Sigmoid colon (tissue), 6 donors: ENCODE measurements at regions not wholly inside any gene's neighbourhood (a gene's known extent, or its start where the extent isn't known, plus 50 kb on each side); places are given as distances from the start of the nearest gene placed in this dataset.

Experiments used
- DNase-seq: peaks from one replicate; pipeline ENCODE4 v3.0.0-alpha.2; 2019
- H3K27ac ChIP-seq, 4 donors: fragments of 200-600 bp; sonication (generic); one replicate each; pipeline ENCODE4 v1.5.1; 2016 to 2019; ENCODE audit warnings: mild to moderate bottlenecking in 1 of 4
- H3K27me3 ChIP-seq, 3 donors: fragments of 200-600 bp; sonication (generic); one replicate each; pipeline ENCODE4 v1.5.1; 2019; ENCODE audit warnings: mild to moderate bottlenecking in 1 of 3
- H3K36me3 ChIP-seq, 4 donors: fragments of 200-600 bp; sonication (generic); one replicate each; pipeline ENCODE4 v1.5.1; 2016 to 2019
- H3K4me1 ChIP-seq, 4 donors: fragments of 200-600 bp; sonication (generic); one replicate each; pipeline ENCODE4 v1.5.1; 2017 to 2019
- H3K4me3 ChIP-seq, 4 donors: fragments of 200-600 bp; sonication (generic); one replicate each; pipeline ENCODE4 v1.5.1; 2017 to 2019; ENCODE audit warnings: mild to moderate bottlenecking in 2 of 4, moderate library complexity in 1 of 4
- H3K9me3 ChIP-seq, 4 donors: fragments of 200-600 bp in 3 of 4; sonication (generic) in 3 of 4; one replicate each; pipeline versions ENCODE4 v1.5.1 to v1.6.1; 2013 to 2019
- CTCF ChIP-seq, 4 experiments: fragments of 450-650 bp in 3 of 4; fragments of 200-600 bp in 1 of 4; IDR thresholded peaks; one replicate each; pipeline ENCODE4 v1.5.1; 2016 to 2019; ENCODE audit warnings: antibody characterized with exemption in 4 of 4, mild to moderate bottlenecking in 3 of 4, moderate library complexity in 2 of 4
- EP300 ChIP-seq, 4 donors: sonication (generic); formaldehyde crosslinking; IDR thresholded peaks; one replicate each; pipeline ENCODE4 v1.6.1; 2017; ENCODE audit warnings: antibody characterized with exemption in 4 of 4
- POLR2A ChIP-seq, 2 donors: fragments of 450-650 bp; IDR thresholded peaks; one replicate each; pipeline ENCODE4 v1.6.1; 2016; ENCODE audit warnings: antibody characterized with exemption in 2 of 2, mild to moderate bottlenecking in 2 of 2, moderate library complexity in 2 of 2
- POLR2AphosphoS5 ChIP-seq, 4 donors: sonication (generic); formaldehyde crosslinking; IDR thresholded peaks; one replicate each; pipeline ENCODE4 v1.6.1; 2017; ENCODE audit warnings: antibody characterized with exemption in 4 of 4
- WGBS, 2 donors: extraction: QIAGEN DNeasy Blood & Tissue Kit; methylation state at CpG; one replicate each; pipeline ENCODE4 v1.1.7; 2013; 5-methylcytosine and 5-hydroxymethylcytosine counted together
- intact Hi-C: fragments of 100-400 bp; cut with DNase I; formaldehyde crosslinking; loops from one replicate; pipeline ENCODE4 v1.15.1; 2023
- donor health status: healthy with polysubstance abuse.
- donor health status: healthy.

DNA sequence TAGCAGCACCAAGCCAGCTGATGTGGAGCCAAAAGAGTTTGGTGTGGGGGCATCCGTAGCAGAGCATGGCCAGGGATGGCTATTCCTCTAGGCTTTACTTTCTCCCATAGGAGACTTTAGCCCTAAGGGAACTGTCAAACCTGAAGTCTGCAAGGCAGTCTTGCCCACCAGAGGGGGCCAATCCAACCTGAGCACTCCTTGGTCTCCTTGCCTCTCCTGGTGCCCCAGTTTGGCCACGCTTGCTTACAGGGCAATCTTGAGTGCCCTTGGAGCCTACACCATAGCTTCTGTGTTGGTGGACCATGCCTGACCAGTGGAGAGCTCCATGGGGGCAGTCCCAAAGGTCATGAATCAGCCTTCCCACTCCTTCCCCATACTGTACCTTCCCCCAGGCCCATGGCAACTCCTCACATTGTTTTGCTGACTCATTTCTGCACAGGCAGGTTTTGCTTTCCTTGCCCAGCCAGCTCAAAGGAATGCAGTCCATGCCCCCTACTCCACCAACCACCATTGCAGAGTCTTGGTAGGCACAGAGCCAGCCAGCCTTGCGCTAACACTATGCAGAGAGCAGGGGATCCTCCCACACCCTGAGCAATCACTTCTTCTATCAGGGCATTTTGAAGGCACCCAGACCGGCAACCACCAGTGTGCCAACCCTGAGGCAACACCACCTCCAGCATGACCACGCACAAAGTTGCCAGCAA lies 1421.2 kb upstream of the RAG2 start:
- TF ChIP-seq POLR2AphosphoS5 (IDR thresholded peaks at IDR 0.05), result no peak
- TF ChIP-seq EP300 (IDR thresholded peaks at IDR 0.05), result no peak
- TF ChIP-seq CTCF (IDR thresholded peaks at IDR 0.05), result no peak
- no peak for TF ChIP-seq POLR2A (IDR thresholded peaks at IDR 0.05)
- H3K9me3 ChIP-seq, result peaks cover 0 to 3% (median 0%) of the 10 kb centered on the region in 4 donors
- H3K36me3 ChIP-seq, result no peaks in the 10 kb centered on the region
- no peak for DNase-seq
- no peaks in the 10 kb centered on the region for H3K4me1 ChIP-seq
- H3K27me3 ChIP-seq, result no peaks in the 10 kb centered on the region
- WGBS, 2 donors, result 91 to 93% methylated on average over 5 of the region's 5 CpGs
- no peak overlapping the region for H3K4me3 ChIP-seq
- H3K27ac ChIP-seq, result no peak overlapping the region
- intact Hi-C loops, result no loop called here

- Histone ChIP-seq H3K9me3 (no peaks in the 10 kb centered on the region), H3K27ac (no peak overlapping the region), H3K36me3 (no peaks in the 10 kb centered on the region), H3K4me3 (no peak overlapping the region), H3K4me1 (no peaks in the 10 kb centered on the region), H3K27me3 (no peaks in the 10 kb centered on the region)
- 60 to 69% methylated on average over 1 of the region's 1 CpG for WGBS, 2 donors
- intact Hi-C loops, result no loop called here
- TF ChIP-seq POLR2AphosphoS5 (IDR thresholded peaks at IDR 0.05) (no peak), EP300 (IDR thresholded peaks at IDR 0.05) (no peak), CTCF (IDR thresholded peaks at IDR 0.05) (no peak), POLR2A (IDR thresholded peaks at IDR 0.05) (no peak)
- no peak for DNase-seq
Measured at GRCh38 chr11:38014405-38014804, 1416.4 kb upstream of the RAG2 start.

- intact Hi-C loops, result no loop called here
- no peak for DNase-seq
- TF ChIP-seq POLR2AphosphoS5 (IDR thresholded peaks at IDR 0.05), result no peak
- no peak for TF ChIP-seq CTCF (IDR thresholded peaks at IDR 0.05)
- TF ChIP-seq EP300 (IDR thresholded peaks at IDR 0.05), result no peak
- TF ChIP-seq POLR2A (IDR thresholded peaks at IDR 0.05), result no peak
- Histone ChIP-seq H3K4me1 (no peaks in the 10 kb centered on the region), H3K27me3 (no peaks in the 10 kb centered on the region), H3K27ac (no peak overlapping the region), H3K36me3 (no peaks in the 10 kb centered on the region), H3K9me3 (no peaks in the 10 kb centered on the region), H3K4me3 (no peak overlapping the region)
- WGBS, 2 donors, result 82 to 88% methylated on average over 8 of the region's 8 CpGs
Measured at GRCh38 chr11:38013157-38013556, 1415.1 kb upstream of the RAG2 start.

DNA sequence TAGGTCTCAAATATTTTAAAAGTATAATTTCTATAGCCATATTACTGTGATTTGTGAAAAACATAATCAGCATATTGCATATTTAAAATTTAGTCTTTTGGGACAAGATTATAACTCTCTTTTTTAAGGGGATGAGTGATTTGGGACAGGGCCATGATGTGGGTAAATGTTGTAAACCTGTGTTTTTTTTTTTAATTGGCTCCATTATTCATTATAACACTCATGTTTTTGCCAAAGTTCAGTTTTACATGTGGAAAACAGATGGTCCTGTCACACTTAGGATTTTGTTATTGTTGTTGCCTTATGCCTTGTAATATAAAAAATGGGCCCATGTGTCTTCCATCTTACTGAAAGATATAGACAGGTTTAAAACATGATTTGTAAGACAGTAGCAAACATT lies 1413.5 kb upstream of the RAG2 start:
- no peaks in the 10 kb centered on the region for H3K27me3 ChIP-seq
- DNase-seq, result no peak
- H3K4me3 ChIP-seq, result no peak overlapping the region
- no peaks in the 10 kb centered on the region for H3K36me3 ChIP-seq
- intact Hi-C loops, result no loop called here
- H3K27ac ChIP-seq, result no peak overlapping the region
- no peaks in the 10 kb centered on the region for H3K4me1 ChIP-seq
- TF ChIP-seq CTCF (IDR thresholded peaks at IDR 0.05), result no peak
- no peak for TF ChIP-seq EP300 (IDR thresholded peaks at IDR 0.05)
- TF ChIP-seq POLR2AphosphoS5 (IDR thresholded peaks at IDR 0.05), result no peak
- TF ChIP-seq POLR2A (IDR thresholded peaks at IDR 0.05), result no peak
- H3K9me3 ChIP-seq, result no peaks in the 10 kb centered on the region

- no peaks in the 10 kb centered on the region for H3K27me3 ChIP-seq
- no peak for TF ChIP-seq CTCF (IDR thresholded peaks at IDR 0.05)
- TF ChIP-seq POLR2A (IDR thresholded peaks at IDR 0.05), result no peak
- WGBS, 2 donors, result 87 to 95% methylated on average over 1 of the region's 1 CpG
- no peaks in the 10 kb centered on the region for H3K36me3 ChIP-seq
- H3K9me3 ChIP-seq, result no peaks in the 10 kb centered on the region
- H3K27ac ChIP-seq, result no peak overlapping the region
- no peak overlapping the region for H3K4me3 ChIP-seq
- H3K4me1 ChIP-seq, result no peaks in the 10 kb centered on the region
- intact Hi-C loops, result no loop called here
- no peak for DNase-seq
Measured at GRCh38 chr11:38009932-38010331, 1411.9 kb upstream of the RAG2 start.
